Lower leg skin (tissue), 3 donors: ENCODE measurements at regions not wholly inside any gene's neighbourhood (a gene's known extent, or its start where the extent isn't known, plus 50 kb on each side); places are given as distances from the start of the nearest gene placed in this dataset.

Experiments
- CTCF ChIP-seq, 3 donors: fragments of 450-650 bp; IDR thresholded peaks; one replicate each; pipeline ENCODE4 v1.5.1; 2016; ENCODE audit warnings: antibody characterized with exemption in 3 of 3, mild to moderate bottlenecking in 3 of 3, moderate library complexity in 2 of 3
- POLR2A ChIP-seq, 2 donors: fragments of 450-650 bp; IDR thresholded peaks; one replicate each; pipeline ENCODE4 v1.6.1; 2016 to 2017; ENCODE audit warnings: antibody characterized with exemption in 2 of 2, mild to moderate bottlenecking in 1 of 2, moderate library complexity in 1 of 2

GRCh38 chr2:220006152-220006621 lies 378.8 kb downstream of the SLC4A3 start:
- TF ChIP-seq POLR2A (IDR thresholded peaks at IDR 0.05): no peak
- TF ChIP-seq CTCF (IDR thresholded peaks at IDR 0.05): no peak
